ENCODE measurements at regions not wholly inside any gene's neighbourhood (a gene's known extent, or its start where the extent isn't known, plus 50 kb on each side); places are given as distances from the start of the nearest gene placed in this dataset.

DNA sequence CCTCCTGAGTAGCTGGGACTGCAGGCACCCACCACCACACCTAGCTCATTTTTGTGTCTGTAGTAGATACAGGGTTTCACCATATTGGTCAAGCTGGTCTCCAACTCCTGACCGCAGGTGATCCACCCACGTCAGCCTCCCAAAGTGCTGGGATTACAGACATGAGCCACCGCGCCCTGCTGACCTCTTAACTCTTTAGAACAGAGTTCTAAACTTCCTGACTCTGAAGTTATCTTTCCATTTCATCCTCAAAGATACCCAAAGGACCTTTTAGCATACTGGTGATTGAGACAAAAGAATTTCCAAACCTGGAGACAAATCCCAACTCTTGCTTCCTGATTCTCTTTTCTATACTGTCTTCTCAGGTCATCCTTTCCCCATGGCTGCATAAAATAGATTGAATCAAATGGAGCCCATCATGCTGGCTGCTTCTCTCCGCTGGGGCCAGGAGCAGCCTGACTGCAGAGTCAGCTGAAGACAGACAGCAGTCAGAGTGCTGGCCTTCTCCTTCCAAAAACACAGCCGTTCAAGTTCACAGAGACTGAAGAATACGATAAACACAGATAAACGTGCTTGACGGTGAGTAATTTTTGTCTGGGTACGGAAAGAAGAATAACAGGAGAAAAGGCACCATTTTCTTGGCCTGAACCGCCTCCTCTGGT, 76.5 kb upstream of the ATF7IP2 start:
- Histone ChIP-seq H3K9me3 (ENCODE audit: insufficient read depth in 2 of 2, low read depth in 1 of 2, low read length in 1 of 2) (no peaks in the 10 kb centered on the region), H2BK5ac (ENCODE audit: low read depth, low read length) (no peak overlapping the region), H3K23ac (ENCODE audit: insufficient read length) (no peak overlapping the region), H3K27me3 (replicated peaks in 1 of 4; ENCODE audit: control insufficient read depth in 3 of 4, extremely low read depth in 1 of 4, insufficient read depth in 3 of 4, low read length in 3 of 4) (no peaks in the 10 kb centered on the region), H3K4me3 (ENCODE audit: extremely low read depth in 1 of 4, insufficient read depth in 2 of 4, low read depth in 3 of 4, low read length in 4 of 4) (no peak overlapping the region), H3K4ac (replicated peaks; ENCODE audit: insufficient read length, low read depth, low read length) (no peak overlapping the region), H3K9ac (replicated peaks in 1 of 4; ENCODE audit: extremely low read depth in 1 of 4, low read depth in 3 of 4, low read length in 3 of 4) (no peak overlapping the region), H4K8ac (ENCODE audit: extremely low read depth, insufficient read depth, low read length) (no peak overlapping the region), H3K14ac (ENCODE audit: insufficient read length) (no peak overlapping the region), H3K36me3 (ENCODE audit: control insufficient read depth in 2 of 4, insufficient read depth in 4 of 4, low read length in 3 of 4) (no peaks in the 10 kb centered on the region), H3K79me1 (ENCODE audit: low read depth, low read length) (no peaks in the 10 kb centered on the region), H2BK120ac (replicated peaks; ENCODE audit: low read depth, low read length) (no peak overlapping the region), H3K27ac (ENCODE audit: low read depth, low read length) (no peak overlapping the region), H2AFZ (ENCODE audit: low read length) (no peak overlapping the region), H2BK12ac (ENCODE audit: low read depth, low read length) (no peak overlapping the region), H2AK5ac (ENCODE audit: low read depth, low read length) (no peak overlapping the region), H4K91ac (replicated peaks; ENCODE audit: insufficient read length, low read length) (no peak overlapping the region), H2BK20ac (ENCODE audit: low read length) (no peak overlapping the region), H3K18ac (ENCODE audit: extremely low read depth, low read length) (no peak overlapping the region; the same call in 1 of the 2 replicates), H3K4me2 (ENCODE audit: insufficient read depth in 1 of 2, low read depth in 2 of 2, low read length in 2 of 2) (no peak overlapping the region), H3K79me2 (ENCODE audit: control insufficient read depth in 1 of 2, insufficient read depth in 2 of 2, low read length in 2 of 2) (no peaks in the 10 kb centered on the region), H3K4me1 (replicated peaks in 1 of 4; ENCODE audit: control insufficient read depth in 3 of 4, insufficient read depth in 4 of 4, low read length in 3 of 4) (no peaks in the 10 kb centered on the region), H4K20me1 (replicated peaks in 1 of 2; ENCODE audit: control insufficient read depth in 1 of 2, insufficient read depth in 2 of 2, low read length in 2 of 2) (no peaks in the 10 kb centered on the region), H3K23me2 (ENCODE audit: low read depth, low read length) (no peaks in the 10 kb centered on the region), H2BK15ac (ENCODE audit: low read length) (no peak overlapping the region), H3K56ac (replicated peaks; ENCODE audit: insufficient read length, low read depth, low read length) (no peak overlapping the region), H4K5ac (ENCODE audit: insufficient read length, low read depth, low read length) (no peak overlapping the region)
- ChIA-PET POLR2A (ENCODE audit: partially characterized antibody) (no interaction called here), CTCF (ENCODE audit: partially characterized antibody) (interaction anchor here (1.3 kb wide), 1 partner anchor 52 kb away, joined by 4 read pairs; no protein-coding TSS in a partner anchor)
- no peak for FAIRE-seq
- no peak for DNase-seq (ENCODE audit: low read depth in 1 of 2, low spot score in 2 of 2)
- 91% methylated on average over 11 of the region's 11 CpGs; no CpG with 5 or more reads in 1 of the 2 experiments for WGBS, 2 experiments (ENCODE audit: extremely low coverage in 1 of 2, insufficient coverage in 1 of 2, insufficient read length in 1 of 2, insufficient replicate concordance in 2 of 2, low coverage in 1 of 2, low lambda C conversion rate in 2 of 2, missing lambda C conversion rate in 1 of 2)
- TF ChIP-seq, protein P1, sequence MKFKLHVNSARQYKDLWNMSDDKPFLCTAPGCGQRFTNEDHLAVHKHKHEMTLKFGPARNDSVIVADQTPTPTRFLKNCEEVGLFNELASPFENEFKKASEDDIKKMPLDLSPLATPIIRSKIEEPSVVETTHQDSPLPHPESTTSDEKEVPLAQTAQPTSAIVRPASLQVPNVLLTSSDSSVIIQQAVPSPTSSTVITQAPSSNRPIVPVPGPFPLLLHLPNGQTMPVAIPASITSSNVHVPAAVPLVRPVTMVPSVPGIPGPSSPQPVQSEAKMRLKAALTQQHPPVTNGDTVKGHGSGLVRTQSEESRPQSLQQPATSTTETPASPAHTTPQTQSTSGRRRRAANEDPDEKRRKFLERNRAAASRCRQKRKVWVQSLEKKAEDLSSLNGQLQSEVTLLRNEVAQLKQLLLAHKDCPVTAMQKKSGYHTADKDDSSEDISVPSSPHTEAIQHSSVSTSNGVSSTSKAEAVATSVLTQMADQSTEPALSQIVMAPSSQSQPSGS (IDR thresholded peaks at IDR 0.05; ENCODE audit: low read length) = no peak
- no peak for TF ChIP-seq CREB1 (IDR thresholded peaks at IDR 0.05)
- no peak for TF ChIP-seq SIX5 (IDR thresholded peaks at IDR 0.05; ENCODE audit: low read depth, low read length)
- TF ChIP-seq, protein P2, sequence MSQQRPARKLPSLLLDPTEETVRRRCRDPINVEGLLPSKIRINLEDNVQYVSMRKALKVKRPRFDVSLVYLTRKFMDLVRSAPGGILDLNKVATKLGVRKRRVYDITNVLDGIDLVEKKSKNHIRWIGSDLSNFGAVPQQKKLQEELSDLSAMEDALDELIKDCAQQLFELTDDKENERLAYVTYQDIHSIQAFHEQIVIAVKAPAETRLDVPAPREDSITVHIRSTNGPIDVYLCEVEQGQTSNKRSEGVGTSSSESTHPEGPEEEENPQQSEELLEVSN (IDR thresholded peaks at IDR 0.05) = no peak
- TF ChIP-seq NRF1 (IDR thresholded peaks at IDR 0.05; ENCODE audit: low read depth, low read length) = no peak
- no peak for TF ChIP-seq FOSL1 (IDR thresholded peaks at IDR 0.05; ENCODE audit: insufficient read depth, low read depth, low read length)
- TF ChIP-seq EZH2 (IDR thresholded peaks at IDR 0.05; ENCODE audit: low read depth, low read length, severe bottlenecking) = no peak
- TF ChIP-seq POU5F1 (IDR thresholded peaks at IDR 0.05; ENCODE audit: low read depth, low read length) = no peak
- TF ChIP-seq BACH1 (IDR thresholded peaks at IDR 0.05; ENCODE audit: low read length) = no peak
- TF ChIP-seq SP1 (IDR thresholded peaks at IDR 0.05; ENCODE audit: low read depth, low read length) = no peak
- no peak for TF ChIP-seq SIRT6 (IDR thresholded peaks at IDR 0.05; ENCODE audit: low read length)
- no peak for TF ChIP-seq BCL11A (IDR thresholded peaks at IDR 0.05; ENCODE audit: low read depth in 2 of 2, low read length in 2 of 2)

All from H1 (cell line).